OCI-LY3 (cell line): ENCODE measurements at regions not wholly inside any gene's neighbourhood (a gene's known extent, or its start where the extent isn't known, plus 50 kb on each side); places are given as distances from the start of the nearest gene placed in this dataset.

Experiments used
- H2AFZ ChIP-seq: fragments of 200-600, 300-600 bp; shearing (Covaris generic); 2 replicates; pipeline ENCODE4 v1.6.0; 2014; ENCODE audit warnings: antibody characterized with exemption, low read depth, low read length
- H3K27ac ChIP-seq: fragments of 200-600, 300-600 bp; sonication (generic); 2 replicates; pipeline ENCODE4 v1.5.1; 2014; ENCODE audit warnings: mild to moderate bottlenecking, low read length, moderate library complexity, mixed read lengths
- H3K27me3 ChIP-seq: fragments of 200-600, 300-600 bp; sonication (generic); 2 replicates; pipeline ENCODE4 v1.6.1; 2014; ENCODE audit warnings: low read depth, low read length, mixed read lengths
- H3K36me3 ChIP-seq: fragments of 200-600, 300-600 bp; sonication (generic); replicated peaks from 2 replicates; pipeline ENCODE3; 2014; ENCODE audit warnings: low read depth, low read length, mixed read lengths
- H3K4me1 ChIP-seq: fragments of 300-600, 200-600 bp; sonication (generic); 2 replicates; pipeline ENCODE4 v1.6.1; 2014; ENCODE audit warnings: low read length, mixed read lengths
- H3K4me2 ChIP-seq: fragments of 200-600, 300-600 bp; sonication (generic); 2 replicates; pipeline ENCODE4 v1.6.1; 2014; ENCODE audit warnings: low read length, mixed read lengths
- H3K4me3 ChIP-seq: fragments of 300-600, 200-600 bp; sonication (generic); 2 replicates; pipeline ENCODE4 v1.5.1; 2014; ENCODE audit warnings: antibody characterized with exemption, mild to moderate bottlenecking, low read length, moderate library complexity
- H3K79me2 ChIP-seq: fragments of 300-600, 200-600 bp; shearing (Covaris generic); 2 replicates; pipeline ENCODE4 v1.6.1; 2014; ENCODE audit warnings: mild to moderate bottlenecking, low read length, mixed read lengths
- H3K9ac ChIP-seq: fragments of 300-600, 200-600 bp; shearing (Covaris generic); 2 replicates; pipeline ENCODE4 v1.6.0; 2014; ENCODE audit warnings: mild to moderate bottlenecking, low read length, moderate library complexity
- H3K9me3 ChIP-seq: fragments of 200-600, 300-600 bp; shearing (Covaris generic); 2 replicates; pipeline ENCODE4 v1.6.1; 2014; ENCODE audit warnings: low read length, mixed read lengths; ENCODE audit not compliant: insufficient read depth
- H4K20me1 ChIP-seq: fragments of 200-600, 300-600 bp; sonication (generic); 2 replicates; pipeline ENCODE4 v1.6.1; 2016; ENCODE audit warnings: low read length, mixed read lengths; ENCODE audit not compliant: insufficient read depth
- CTCF ChIP-seq: fragments of 200-600, 300-600 bp; sonication (generic); IDR thresholded peaks from 2 replicates; pipeline ENCODE4 v1.5.1; 2014; ENCODE audit warnings: antibody characterized with exemption, low read length, low read depth
- EZH2phosphoT487 ChIP-seq: fragments of 200-600 bp; shearing (Covaris generic); IDR thresholded peaks from 2 replicates; pipeline ENCODE4 v1.6.1; 2018; ENCODE audit warnings: antibody characterized with exemption, mixed run types, low read depth

GRCh38 chr10:4383651-4384098 lies 442.3 kb upstream of the AKR1E2 start:
- Histone ChIP-seq H3K4me3 (no peak overlapping the region), H3K9me3 (no peaks in the 10 kb centered on the region), H3K27ac (no peak overlapping the region), H2AFZ (no peak overlapping the region), H3K9ac (no peak overlapping the region), H3K79me2 (no peaks in the 10 kb centered on the region), H3K4me1 (no peaks in the 10 kb centered on the region), H3K36me3 (no peaks in the 10 kb centered on the region), H4K20me1 (no peaks in the 10 kb centered on the region), H3K27me3 (no peaks in the 10 kb centered on the region), H3K4me2 (no peak overlapping the region)
- no peak for TF ChIP-seq EZH2phosphoT487
- no peak for TF ChIP-seq CTCF

DNA sequence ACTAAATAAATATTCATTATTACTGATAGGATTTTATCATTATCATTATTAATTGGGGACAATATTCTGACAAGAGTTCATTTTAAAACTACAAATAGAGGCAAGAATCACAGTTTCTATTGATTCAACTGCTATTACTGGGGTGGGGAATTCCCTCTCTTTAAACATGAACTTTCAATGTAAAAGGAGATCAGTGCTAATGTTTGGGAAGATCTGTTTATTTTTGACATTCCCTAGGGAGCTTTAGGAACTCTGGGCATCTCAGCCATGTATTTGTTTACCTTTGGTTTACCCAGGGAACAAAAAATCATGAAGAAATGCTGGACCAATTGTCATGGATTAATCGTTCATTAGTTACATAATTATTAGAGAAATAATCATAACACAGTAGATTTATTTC lies 443.2 kb upstream of the AKR1E2 start:
- Histone ChIP-seq H3K4me2 (no peak overlapping the region), H3K36me3 (no peaks in the 10 kb centered on the region), H3K79me2 (no peaks in the 10 kb centered on the region), H3K9me3 (no peaks in the 10 kb centered on the region), H2AFZ (no peak overlapping the region), H3K4me3 (no peak overlapping the region), H3K27me3 (no peaks in the 10 kb centered on the region), H3K9ac (no peak overlapping the region), H3K27ac (no peak overlapping the region), H3K4me1 (no peaks in the 10 kb centered on the region), H4K20me1 (no peaks in the 10 kb centered on the region)
- TF ChIP-seq EZH2phosphoT487 (no peak), CTCF (no peak)

GRCh38 chr10:4373612-4374011 lies 452.4 kb upstream of the AKR1E2 start:
- TF ChIP-seq EZH2phosphoT487, result no peak
- no peak for TF ChIP-seq CTCF
- H3K27ac ChIP-seq, result no peak overlapping the region
- no peaks in the 10 kb centered on the region for H3K36me3 ChIP-seq
- no peak overlapping the region for H3K4me3 ChIP-seq
- no peaks in the 10 kb centered on the region for H4K20me1 ChIP-seq
- no peak overlapping the region for H3K4me2 ChIP-seq
- no peak overlapping the region for H3K9ac ChIP-seq
- no peaks in the 10 kb centered on the region for H3K4me1 ChIP-seq
- no peak overlapping the region for H2AFZ ChIP-seq
- H3K27me3 ChIP-seq, result no peaks in the 10 kb centered on the region
- no peaks in the 10 kb centered on the region for H3K79me2 ChIP-seq
- no peaks in the 10 kb centered on the region for H3K9me3 ChIP-seq

DNA sequence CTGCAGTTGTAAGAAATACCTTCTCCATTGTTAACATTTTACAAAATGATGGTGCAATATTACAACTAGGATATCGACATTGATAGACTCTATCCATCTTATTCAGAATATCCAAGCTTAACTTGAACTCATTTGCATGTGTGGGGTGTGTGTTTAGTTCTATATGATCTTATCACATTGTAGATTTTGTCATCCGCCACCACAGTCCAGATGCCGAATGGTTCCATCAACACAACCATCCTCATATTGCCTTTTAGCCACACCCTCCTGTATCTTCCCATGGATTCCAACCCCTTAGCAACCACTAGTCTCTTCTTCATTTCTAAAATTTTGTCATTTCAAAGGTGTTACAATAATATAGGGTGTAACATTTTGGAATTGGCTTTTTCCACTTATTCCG lies 452.9 kb upstream of the AKR1E2 start:
- H3K4me1 ChIP-seq, result no peaks in the 10 kb centered on the region
- no peak overlapping the region for H3K27ac ChIP-seq
- no peaks in the 10 kb centered on the region for H4K20me1 ChIP-seq
- H3K4me2 ChIP-seq, result no peak overlapping the region
- TF ChIP-seq EZH2phosphoT487 (no peak), CTCF (no peak)
- H3K79me2 ChIP-seq, result no peaks in the 10 kb centered on the region
- no peaks in the 10 kb centered on the region for H3K9me3 ChIP-seq
- no peak overlapping the region for H3K4me3 ChIP-seq
- H3K27me3 ChIP-seq, result no peaks in the 10 kb centered on the region
- no peak overlapping the region for H2AFZ ChIP-seq
- H3K9ac ChIP-seq, result no peak overlapping the region
- H3K36me3 ChIP-seq, result no peaks in the 10 kb centered on the region
